Thymus (tissue), 11 donors: ENCODE measurements at regions not wholly inside any gene's neighbourhood (a gene's known extent, or its start where the extent isn't known, plus 50 kb on each side); places are given as distances from the start of the nearest gene placed in this dataset.

ENCODE experiments used
- DNase-seq, 9 donors: peaks; one replicate each; pipeline ENCODE4 v3.0.0-alpha.2; 2013; ENCODE audit warnings: low spot score in 9 of 9, low read depth in 6 of 9, missing footprints in 1 of 9
- H3K27ac ChIP-seq, 2 donors: one replicate each; pipeline ENCODE4 v1.5.1; 2013; ENCODE audit warnings: control low read depth in 1 of 2, low read depth in 1 of 2, low read length in 1 of 2, mild to moderate bottlenecking in 1 of 2, moderate library complexity in 1 of 2
- H3K27me3 ChIP-seq, 2 donors: one replicate each; pipeline ENCODE4 v1.5.1; 2013; ENCODE audit warnings: low read length in 1 of 2; ENCODE audit not compliant: control insufficient read depth in 2 of 2, insufficient read depth in 1 of 2
- H3K36me3 ChIP-seq, 2 donors: one replicate each; pipeline ENCODE4 v1.5.1; 2013; ENCODE audit warnings: low read length in 1 of 2, mild to moderate bottlenecking in 1 of 2, moderate library complexity in 1 of 2; ENCODE audit not compliant: control insufficient read depth in 2 of 2, insufficient read depth in 2 of 2
- H3K4me1 ChIP-seq, 2 donors: one replicate each; pipeline ENCODE4 v1.5.1; 2013; ENCODE audit warnings: low read length in 2 of 2; ENCODE audit not compliant: control insufficient read depth in 2 of 2, insufficient read depth in 2 of 2
- H3K4me3 ChIP-seq, 2 donors: one replicate each; pipeline ENCODE4 v1.5.1; 2013; ENCODE audit warnings: low read length in 2 of 2, control low read depth in 1 of 2, mild to moderate bottlenecking in 1 of 2
- H3K9me3 ChIP-seq, 2 donors: one replicate each; pipeline ENCODE4 v1.5.1; 2013; ENCODE audit warnings: low read length in 1 of 2, mild to moderate bottlenecking in 1 of 2; ENCODE audit not compliant: control insufficient read depth in 2 of 2, insufficient read depth in 1 of 2
- WGBS: extraction: QIAGEN DNeasy Blood & Tissue Kit; methylation state at CpG from one replicate; pipeline ENCODE4 v1.1.7; 2013; 5-methylcytosine and 5-hydroxymethylcytosine counted together
- donor health status: healthy.

GRCh38 chr5:61280761-61281427 lies 51.2 kb upstream of the ZSWIM6 start:
- Histone ChIP-seq H3K36me3 (no peaks in the 10 kb centered on the region), H3K4me3 (no peak overlapping the region), H3K9me3 (no peaks in the 10 kb centered on the region), H3K4me1 (peaks cover 4 to 8% of the 10 kb centered on the region in 2 donors), H3K27me3 (no peaks in the 10 kb centered on the region), H3K27ac (no peak overlapping the region)
- peak in 4 of 9 donors; percentile 22 to 66 (median 36) for DNase-seq
- WGBS, result 72% methylated on average over 2 of the region's 2 CpGs

- WGBS, result 98% methylated on average over 1 of the region's 1 CpG
- no peak overlapping the region for H3K4me3 ChIP-seq
Observed at GRCh38 chr5:61281686-61282085, 50.4 kb upstream of the ZSWIM6 start.

More at GRCh38 chr5:61281686-61282085, 50.4 kb upstream of the ZSWIM6 start:
- Histone ChIP-seq H3K4me1 (peaks cover 2 to 5% of the 10 kb centered on the region in 2 donors), H3K36me3 (no peaks in the 10 kb centered on the region), H3K27ac (no peak overlapping the region), H3K9me3 (no peaks in the 10 kb centered on the region), H3K27me3 (no peaks in the 10 kb centered on the region)
- DNase-seq, result peak in 2 of 9 donors; percentile 19 to 33
